Common myeloid progenitor, CD34-positive (primary cell): ENCODE measurements at regions not wholly inside any gene's neighbourhood (a gene's known extent, or its start where the extent isn't known, plus 50 kb on each side); places are given as distances from the start of the nearest gene placed in this dataset.
"Not testable (repeated sequence)": the region's sequence is repeated elsewhere in the genome, so short reads cannot be mapped to it uniquely, and the experiment has no call there.

Source experiments
- CTCF ChIA-PET: fragments of 350-600 bp; sonication (Branson Sonifier 250); formaldehyde crosslinking; loops from one replicate; lab custom pipeline; 2021; ENCODE audit warnings: antibody characterized with exemption; lab: Charles Lee
- POLR2A ChIA-PET: fragments of 350-600 bp; sonication (Branson Sonifier 250); formaldehyde crosslinking; loops from one replicate; lab custom pipeline; 2021; ENCODE audit warnings: antibody characterized with exemption; lab: Charles Lee
- DNase-seq, 3 donors: peaks; one replicate each; pipeline versions ENCODE4 v3.0.0 to v3.0.0-alpha.2; 2013
- H3K27ac ChIP-seq, 2 experiments: 1 replicate in 1 of 2; 2 replicates in 1 of 2; pipeline ENCODE4 v1.7.0; 2013; ENCODE audit warnings: inconsistent platforms in 2 of 2, low read length in 2 of 2, mild to moderate bottlenecking in 2 of 2, low read depth in 1 of 2, moderate library complexity in 1 of 2; ENCODE audit not compliant: severe bottlenecking in 2 of 2, insufficient read depth in 1 of 2, poor library complexity in 1 of 2
- H3K27me3 ChIP-seq, 5 experiments: replicated peaks in 2 of 5; 1 replicate in 3 of 5; 2 replicates in 2 of 5; pipeline versions ENCODE4 v1.6.1 to v1.7.0; 2013; ENCODE audit warnings: low read length in 4 of 5, mild to moderate bottlenecking in 2 of 5, moderate library complexity in 2 of 5, inconsistent platforms in 1 of 5; ENCODE audit not compliant: insufficient read depth in 5 of 5, control insufficient read depth in 4 of 5
- H3K36me3 ChIP-seq, 4 experiments: 1 replicate in 2 of 4; 2 replicates in 2 of 4; pipeline versions ENCODE4 v1.6.1 to v1.7.0; 2013; ENCODE audit warnings: low read length in 3 of 4, control low read depth in 1 of 4, mild to moderate bottlenecking in 1 of 4; ENCODE audit not compliant: control insufficient read depth in 4 of 4, insufficient read depth in 4 of 4
- H3K4me1 ChIP-seq, 4 experiments: 1 replicate in 3 of 4; 2 replicates in 1 of 4; pipeline versions ENCODE4 v1.6.1 to v1.7.1; 2013; ENCODE audit warnings: low read length in 3 of 4, mild to moderate bottlenecking in 3 of 4, control low read depth in 1 of 4, inconsistent platforms in 1 of 4, moderate library complexity in 1 of 4; ENCODE audit not compliant: control insufficient read depth in 4 of 4, insufficient read depth in 4 of 4; ENCODE audit errors: control extremely low read depth in 1 of 4
- H3K4me3 ChIP-seq, 7 experiments: 1 replicate in 4 of 7; 2 replicates in 3 of 7; pipeline versions ENCODE4 v1.5.1 to v1.7.0; 2013; ENCODE audit warnings: mild to moderate bottlenecking in 7 of 7, low read length in 6 of 7, moderate library complexity in 6 of 7, inconsistent platforms in 2 of 7, low read depth in 2 of 7, control low read depth in 1 of 7; ENCODE audit not compliant: insufficient read depth in 4 of 7, control insufficient read depth in 1 of 7; ENCODE audit errors: extremely low read depth in 1 of 7
- H3K9me3 ChIP-seq, 5 experiments: 1 replicate in 4 of 5; 2 replicates in 1 of 5; pipeline versions ENCODE4 v1.6.1 to v1.7.1; 2013; ENCODE audit warnings: low read length in 4 of 5, mild to moderate bottlenecking in 2 of 5, inconsistent platforms in 1 of 5, low read depth in 1 of 5, moderate library complexity in 1 of 5; ENCODE audit not compliant: control insufficient read depth in 4 of 5, insufficient read depth in 2 of 5; ENCODE audit errors: control extremely low read depth in 1 of 5
- WGBS: methylation state at CpG from one replicate; pipeline ENCODE4 v1.1.5; 2013; ENCODE audit not compliant: insufficient coverage; 5-methylcytosine and 5-hydroxymethylcytosine counted together

DNA sequence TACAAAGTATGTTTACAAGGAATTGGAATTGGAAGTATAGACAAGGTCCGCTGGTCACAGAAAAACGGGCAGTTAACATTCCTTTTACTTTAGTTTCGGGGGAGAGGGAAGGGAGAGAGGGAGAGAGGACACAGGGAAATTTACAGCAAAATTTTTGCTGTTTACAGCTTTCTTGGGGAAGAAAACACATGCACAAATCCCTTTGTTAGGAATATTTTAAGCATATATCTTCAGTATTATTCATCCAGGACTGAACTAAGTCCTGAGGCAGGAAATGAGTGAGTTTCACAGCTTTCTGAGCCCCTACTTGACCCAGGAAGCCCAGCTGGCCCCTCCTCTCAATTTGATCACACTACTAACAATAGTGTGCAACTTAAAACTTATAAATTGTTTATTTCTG, 113.4 kb upstream of the VANGL1 start:
- H3K27ac ChIP-seq, H3K4me1 ChIP-seq, H3K4me3 ChIP-seq, DNase-seq, H3K36me3 ChIP-seq, H3K9me3 ChIP-seq, POLR2A ChIA-PET, CTCF ChIA-PET, H3K27me3 ChIP-seq: not testable (repeated sequence)
- WGBS, result 100% methylated on average over 3 of the region's 3 CpGs

DNA sequence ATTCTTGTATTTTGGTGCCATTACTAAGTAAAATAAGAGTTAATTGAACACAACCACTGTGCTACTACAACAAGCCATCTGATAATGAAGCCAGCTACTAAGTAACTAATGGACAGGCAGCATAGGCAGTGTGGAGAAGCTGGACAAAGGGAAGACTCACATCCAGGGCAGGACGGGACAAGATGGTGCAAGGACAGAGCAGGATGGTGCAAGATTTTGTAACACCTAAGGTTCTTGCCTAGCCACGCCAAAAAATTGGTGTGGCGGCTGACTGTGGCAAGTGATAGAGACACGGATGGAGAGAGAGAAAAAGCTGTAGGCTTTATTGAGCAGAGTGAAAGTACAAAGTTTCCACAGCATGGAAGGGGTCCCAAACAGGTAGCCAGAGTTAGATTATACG, 114.0 kb upstream of the VANGL1 start:
- Histone ChIP-seq H3K4me3 (no peak overlapping the region), H3K27ac (no peak overlapping the region), H3K36me3 (no peaks in the 10 kb centered on the region), H3K9me3 (no peaks in the 10 kb centered on the region), H3K27me3 (no peaks in the 10 kb centered on the region), H3K4me1 (peaks cover 0 to 3% (median 0%) of the 10 kb centered on the region in 4 experiments)
- ChIA-PET POLR2A (no interaction called here), CTCF (no interaction called here)
- WGBS, result 94% methylated on average over 5 of the region's 5 CpGs
- no peak for DNase-seq

DNA sequence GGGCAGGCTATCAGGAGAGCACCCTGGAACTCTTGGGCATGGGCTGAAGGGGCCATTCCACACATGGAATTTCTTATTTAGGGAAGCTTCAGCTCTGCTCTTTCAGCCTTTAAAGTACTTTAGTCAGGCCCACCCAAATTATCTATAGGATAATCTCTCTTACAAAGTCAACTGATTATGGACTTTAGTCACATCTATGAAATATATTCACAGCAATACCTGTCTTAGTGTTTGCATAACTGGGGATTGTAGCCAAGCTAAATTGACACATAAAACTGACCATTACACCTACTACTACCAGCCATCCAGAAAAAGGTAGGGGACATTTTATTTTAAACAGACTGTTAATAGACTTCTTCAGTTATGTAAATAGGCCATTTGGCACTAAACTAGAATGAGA, 114.9 kb upstream of the VANGL1 start:
- H3K27me3 ChIP-seq, result no peaks in the 10 kb centered on the region
- no peak overlapping the region for H3K27ac ChIP-seq
- ChIA-PET CTCF (interaction anchor here (1.1 kb wide), 1 partner anchor 13 kb away, joined by 3 read pairs; no protein-coding TSS in a partner anchor), POLR2A (no interaction called here)
- no peaks in the 10 kb centered on the region for H3K9me3 ChIP-seq
- DNase-seq, result no peak
- no peak overlapping the region for H3K4me3 ChIP-seq
- peaks cover 0 to 3% (median 0%) of the 10 kb centered on the region in 4 experiments for H3K4me1 ChIP-seq
- no peaks in the 10 kb centered on the region for H3K36me3 ChIP-seq

- Histone ChIP-seq H3K27ac (no peak overlapping the region), H3K4me1 (peaks cover 0 to 3% (median 0%) of the 10 kb centered on the region in 4 experiments), H3K27me3 (no peaks in the 10 kb centered on the region), H3K36me3 (no peaks in the 10 kb centered on the region), H3K4me3 (no peak overlapping the region), H3K9me3 (no peaks in the 10 kb centered on the region)
- POLR2A ChIA-PET, result no interaction called here
- WGBS, result no CpG with 5 or more reads among the region's 1 CpG
- CTCF ChIA-PET, result no interaction called here
- DNase-seq, result no peak
These were observed 117.5 kb upstream of the VANGL1 start for GRCh38 chr1:115524236-115524635.

- no peaks in the 10 kb centered on the region for H3K36me3 ChIP-seq
- H3K9me3 ChIP-seq, result no peaks in the 10 kb centered on the region
- no peak overlapping the region for H3K4me3 ChIP-seq
- H3K27me3 ChIP-seq, result no peaks in the 10 kb centered on the region
- H3K27ac ChIP-seq, result no peak overlapping the region
- ChIA-PET CTCF (interaction anchor here (1.3 kb wide), 1 partner anchor 15 kb away, joined by 3 read pairs; no protein-coding TSS in a partner anchor), POLR2A (no interaction called here)
- no peak for DNase-seq
- H3K4me1 ChIP-seq, result peaks cover 0 to 3% (median 0%) of the 10 kb centered on the region in 4 experiments
These were observed 119.4 kb upstream of the VANGL1 start for GRCh38 chr1:115522386-115522785.

GRCh38 chr1:115515270-115515669, 126.5 kb upstream of the VANGL1 start:
- no peak overlapping the region for H3K4me3 ChIP-seq
- H3K27ac ChIP-seq, result no peak overlapping the region
- no peaks in the 10 kb centered on the region for H3K36me3 ChIP-seq
- 100% methylated on average over 4 of the region's 4 CpGs for WGBS
- ChIA-PET POLR2A (no interaction called here), CTCF (no interaction called here)
- peaks cover 0 to 5% (median 1%) of the 10 kb centered on the region in 5 experiments for H3K9me3 ChIP-seq
- no peaks in the 10 kb centered on the region for H3K27me3 ChIP-seq
- no peaks in the 10 kb centered on the region for H3K4me1 ChIP-seq
- no peak for DNase-seq

DNA sequence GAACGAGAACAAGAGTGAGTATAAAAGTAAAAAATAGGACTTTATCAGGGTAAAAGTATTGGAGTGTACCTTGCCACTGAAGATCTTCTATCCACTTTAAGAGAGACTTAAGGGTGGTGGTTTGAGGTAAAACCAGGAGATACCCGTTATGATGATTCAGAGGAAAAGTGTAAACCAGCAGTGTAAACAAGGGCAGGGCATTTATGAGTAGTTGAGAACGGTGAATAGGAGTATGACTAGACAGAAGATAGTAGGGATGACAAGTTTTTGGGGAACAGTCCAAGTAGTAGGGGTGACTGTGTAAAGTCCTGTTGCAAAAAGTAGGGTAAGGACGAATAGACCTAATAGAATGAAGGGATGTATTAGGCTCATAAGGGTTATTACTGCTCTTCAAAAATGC, 131.5 kb upstream of the VANGL1 start:
- H3K4me3 ChIP-seq, H3K9me3 ChIP-seq, POLR2A ChIA-PET, CTCF ChIA-PET, DNase-seq, H3K27ac ChIP-seq, H3K27me3 ChIP-seq, H3K36me3 ChIP-seq: not testable (repeated sequence)
- peaks cover 9 to 21% (median 12%) of the 10 kb centered on the region in 4 experiments for H3K4me1 ChIP-seq
- 100% methylated on average over 4 of the region's 4 CpGs for WGBS
